HUES6 (cell line): ENCODE measurements at regions not wholly inside any gene's neighbourhood (a gene's known extent, or its start where the extent isn't known, plus 50 kb on each side); places are given as distances from the start of the nearest gene placed in this dataset.

Source experiments
- H3K27ac ChIP-seq: 2 replicates; pipeline ENCODE4 v1.7.0; 2013; ENCODE audit warnings: low read depth, mild to moderate bottlenecking, low read length, inconsistent platforms
- H3K27me3 ChIP-seq: 2 replicates; pipeline ENCODE4 v1.6.1; 2013; ENCODE audit warnings: low read length; ENCODE audit not compliant: control insufficient read depth, insufficient read depth
- H3K36me3 ChIP-seq: 2 replicates; pipeline ENCODE4 v1.6.1; 2013; ENCODE audit warnings: low read length; ENCODE audit not compliant: control insufficient read depth, insufficient read depth
- H3K4me1 ChIP-seq: 2 replicates; pipeline ENCODE4 v1.6.1; 2013; ENCODE audit warnings: low read length; ENCODE audit not compliant: control insufficient read depth, insufficient read depth
- H3K4me3 ChIP-seq: 2 replicates; pipeline ENCODE4 v1.5.1; 2013; ENCODE audit warnings: low read depth, low read length
- H3K9ac ChIP-seq: one replicate; pipeline ENCODE4 v1.6.1; 2013; ENCODE audit warnings: mild to moderate bottlenecking, low read length
- H3K9me3 ChIP-seq: 2 replicates; pipeline ENCODE4 v1.6.1; 2013; ENCODE audit warnings: low read depth, low read length; ENCODE audit not compliant: control insufficient read depth, insufficient read depth

DNA sequence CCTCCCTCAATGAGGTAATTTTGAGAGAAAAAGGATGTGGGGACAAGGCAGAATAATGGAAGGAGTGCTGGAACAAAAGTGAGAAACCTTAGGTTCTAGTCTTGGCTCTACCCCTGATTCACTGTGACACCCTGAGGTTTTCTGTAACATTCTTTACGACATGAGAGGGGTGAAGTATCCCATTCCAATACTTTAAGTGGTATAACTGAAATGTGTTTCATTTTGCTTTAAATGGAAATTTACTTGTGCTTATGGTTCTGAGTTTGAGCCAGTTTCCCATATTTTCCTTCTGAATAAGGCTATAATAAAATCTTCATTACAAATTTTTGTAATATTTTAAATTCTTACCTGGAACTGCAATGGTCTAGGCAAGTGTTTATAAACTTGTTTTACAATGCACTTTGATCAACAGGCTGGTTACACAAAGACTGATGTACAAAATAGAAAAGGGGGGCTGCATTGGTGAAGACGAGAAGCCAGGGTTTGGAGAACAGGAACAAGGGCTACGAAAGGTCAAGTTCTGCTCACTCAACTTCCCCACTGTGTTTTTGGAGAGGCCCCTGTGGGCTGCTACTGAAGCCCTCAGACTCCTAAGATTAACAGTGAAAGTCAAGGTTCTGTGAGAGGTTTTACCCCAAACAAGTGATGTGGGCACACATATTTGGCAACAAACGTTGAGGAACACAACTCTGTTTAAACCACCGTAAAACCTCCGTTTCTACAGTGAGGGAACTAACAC is 171.9 kb upstream of the ELL2 start:
- Histone ChIP-seq H3K4me1 (no peaks in the 10 kb centered on the region), H3K36me3 (no peaks in the 10 kb centered on the region), H3K27me3 (no peaks in the 10 kb centered on the region), H3K4me3 (no peak overlapping the region), H3K9ac (no peak overlapping the region), H3K9me3 (no peaks in the 10 kb centered on the region), H3K27ac (no peak overlapping the region)

DNA sequence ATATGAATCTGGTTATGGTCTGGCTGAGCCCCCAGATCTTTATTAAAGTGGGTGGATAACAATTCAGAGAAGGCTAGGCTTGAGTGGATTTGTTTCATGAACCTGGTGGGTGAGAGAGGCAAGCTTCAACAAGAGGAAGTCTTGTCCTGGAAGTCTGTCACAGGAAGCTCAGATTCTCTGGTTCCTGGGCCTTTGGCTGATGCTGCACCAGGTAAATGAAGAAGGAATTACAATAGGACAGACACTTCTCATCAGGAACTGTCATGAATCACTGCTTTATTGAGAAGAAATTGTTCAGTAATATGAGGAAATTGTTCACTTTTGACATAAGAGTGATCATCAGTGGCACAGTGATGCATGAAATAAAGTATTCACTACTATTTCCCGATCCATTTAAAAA is 167.6 kb upstream of the ELL2 start:
- no peak overlapping the region for H3K9ac ChIP-seq
- H3K36me3 ChIP-seq, result no peaks in the 10 kb centered on the region
- H3K4me1 ChIP-seq, result peaks cover 4% of the 10 kb centered on the region
- no peak overlapping the region for H3K4me3 ChIP-seq
- no peak overlapping the region for H3K27ac ChIP-seq
- no peaks in the 10 kb centered on the region for H3K27me3 ChIP-seq
- no peaks in the 10 kb centered on the region for H3K9me3 ChIP-seq

DNA sequence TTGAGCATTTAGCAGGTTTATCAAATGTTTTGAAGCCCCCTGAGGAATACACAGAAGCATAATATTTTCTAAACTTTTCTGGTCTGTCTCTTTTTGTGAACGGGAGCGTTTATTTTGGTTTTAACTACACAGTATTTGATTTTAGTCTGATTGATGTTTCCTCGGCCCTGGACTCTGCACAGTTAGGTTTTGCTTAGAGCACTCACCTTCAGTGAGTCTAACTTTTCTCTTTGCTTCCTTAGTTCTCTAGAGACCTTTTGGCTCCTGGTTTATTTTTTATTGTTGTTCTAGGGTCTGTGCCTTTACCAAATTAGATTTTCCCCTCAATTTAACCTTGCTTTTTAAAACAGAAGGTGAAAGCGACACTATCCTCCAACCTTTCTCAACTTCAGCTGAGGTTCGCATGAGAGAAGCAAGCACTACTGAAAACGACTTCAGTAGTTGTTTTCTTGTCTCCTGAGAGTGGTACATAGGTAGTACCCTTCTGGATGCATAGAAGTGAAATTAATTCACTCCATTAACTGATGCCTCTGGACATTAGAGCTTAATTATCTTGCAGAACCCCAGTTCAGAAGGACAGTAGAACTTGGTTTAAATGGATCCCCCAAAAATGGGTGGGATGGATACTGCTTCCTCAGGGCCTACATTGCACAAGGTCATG is 166.7 kb upstream of the ELL2 start:
- peaks cover 4% of the 10 kb centered on the region for H3K4me1 ChIP-seq
- H3K36me3 ChIP-seq, result no peaks in the 10 kb centered on the region
- no peak overlapping the region for H3K4me3 ChIP-seq
- H3K27me3 ChIP-seq, result no peaks in the 10 kb centered on the region
- H3K27ac ChIP-seq, result no peak overlapping the region
- H3K9me3 ChIP-seq, result no peaks in the 10 kb centered on the region
- no peak overlapping the region for H3K9ac ChIP-seq

DNA sequence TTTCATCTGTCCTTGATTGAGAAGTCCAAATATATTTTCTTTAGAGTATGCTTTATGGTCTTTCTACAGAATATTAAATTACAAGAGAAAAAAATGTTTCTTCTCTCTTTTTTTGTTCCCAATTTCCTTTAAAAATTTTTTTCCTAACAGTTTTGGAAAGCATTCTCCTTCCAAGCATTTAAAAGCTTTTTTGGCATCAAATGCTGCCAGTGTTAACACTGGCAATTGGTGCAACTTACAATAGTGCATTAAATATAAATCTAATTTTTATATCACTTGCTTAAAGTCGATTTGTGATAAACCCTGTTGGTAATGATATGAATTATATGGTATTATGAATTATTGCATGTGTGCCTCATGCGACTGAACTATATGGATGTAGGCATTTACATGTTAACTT is 165.9 kb upstream of the ELL2 start:
- Histone ChIP-seq H3K27me3 (no peaks in the 10 kb centered on the region), H3K9me3 (no peaks in the 10 kb centered on the region), H3K27ac (no peak overlapping the region), H3K9ac (no peak overlapping the region), H3K36me3 (no peaks in the 10 kb centered on the region), H3K4me1 (peaks cover 4% of the 10 kb centered on the region), H3K4me3 (no peak overlapping the region)

DNA sequence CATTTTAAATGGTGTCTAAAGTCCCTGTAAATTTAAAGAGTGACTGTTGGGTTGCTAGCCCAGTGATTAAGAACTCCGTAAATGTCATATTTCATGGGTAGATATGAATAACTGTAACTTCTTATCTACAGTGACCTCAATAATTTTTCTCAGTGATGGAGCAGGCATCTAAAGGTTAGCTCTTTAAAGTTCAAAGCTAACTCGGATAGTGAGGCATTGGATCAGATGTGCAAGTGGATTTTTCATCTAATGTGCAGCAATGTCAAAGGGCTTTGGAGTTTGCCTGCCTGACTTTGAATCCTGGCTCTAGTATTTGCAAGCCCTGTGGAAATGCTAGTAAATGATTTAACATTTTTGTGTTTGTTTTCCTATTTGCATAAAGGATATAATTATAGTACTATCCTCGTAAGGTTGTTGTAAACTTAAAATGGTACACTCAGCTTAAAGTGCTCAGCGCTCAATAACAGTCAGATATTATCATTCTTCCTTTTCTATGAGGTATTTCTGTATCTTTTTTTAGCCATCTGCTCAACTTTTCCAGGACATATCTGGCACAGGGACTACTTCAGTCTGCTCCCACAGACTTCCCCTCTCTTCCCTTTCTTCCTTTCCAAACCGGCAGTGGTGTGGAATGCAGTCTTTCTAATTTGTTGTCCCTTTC is 163.7 kb upstream of the ELL2 start:
- no peaks in the 10 kb centered on the region for H3K27me3 ChIP-seq
- no peak overlapping the region for H3K27ac ChIP-seq
- H3K4me3 ChIP-seq, result no peak overlapping the region
- H3K9ac ChIP-seq, result no peak overlapping the region
- peaks cover 4% of the 10 kb centered on the region for H3K4me1 ChIP-seq
- no peaks in the 10 kb centered on the region for H3K36me3 ChIP-seq
- no peaks in the 10 kb centered on the region for H3K9me3 ChIP-seq

DNA sequence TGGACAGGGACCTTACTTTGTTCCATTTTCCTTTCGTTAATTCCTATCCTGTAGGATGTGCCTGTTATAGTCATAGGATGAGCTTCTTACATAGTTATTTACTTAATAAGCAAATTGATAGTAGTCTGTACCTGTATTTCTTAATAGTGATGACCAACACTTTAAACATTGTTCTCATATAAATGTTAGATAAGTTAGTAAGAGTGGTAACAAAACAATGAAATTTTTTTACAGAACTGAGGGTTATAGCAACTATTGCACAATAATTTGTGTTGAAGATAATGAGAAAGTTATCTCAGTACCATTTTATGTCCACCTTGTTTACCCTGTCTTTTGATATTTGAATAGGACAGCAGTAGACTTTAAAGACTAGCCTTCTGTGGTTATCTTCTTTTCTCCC is 162.9 kb upstream of the ELL2 start:
- no peaks in the 10 kb centered on the region for H3K27me3 ChIP-seq
- H3K9ac ChIP-seq, result no peak overlapping the region
- H3K9me3 ChIP-seq, result no peaks in the 10 kb centered on the region
- H3K27ac ChIP-seq, result no peak overlapping the region
- no peaks in the 10 kb centered on the region for H3K36me3 ChIP-seq
- peaks cover 4% of the 10 kb centered on the region for H3K4me1 ChIP-seq
- H3K4me3 ChIP-seq, result no peak overlapping the region

DNA sequence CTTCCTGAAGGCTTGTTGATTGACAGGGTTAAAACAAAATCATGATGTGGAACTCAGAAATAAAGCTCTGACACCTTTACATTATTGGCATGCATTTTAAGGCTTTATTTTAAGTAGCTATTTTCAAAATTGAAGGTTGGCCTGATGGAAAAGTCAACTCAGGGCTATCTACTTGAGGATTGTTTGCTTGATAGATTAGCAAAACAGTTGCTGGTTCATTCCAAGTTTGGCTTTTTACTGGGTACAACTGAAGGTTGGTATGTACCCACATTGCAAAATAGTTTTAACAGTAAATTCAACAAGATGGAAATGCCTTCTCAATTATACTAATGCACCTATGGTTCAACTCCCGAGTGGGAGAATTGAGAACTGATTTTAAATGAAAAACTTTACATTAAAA is 161.8 kb upstream of the ELL2 start:
- Histone ChIP-seq H3K27me3 (no peaks in the 10 kb centered on the region), H3K4me3 (no peak overlapping the region), H3K36me3 (no peaks in the 10 kb centered on the region), H3K9me3 (no peaks in the 10 kb centered on the region), H3K27ac (no peak overlapping the region), H3K9ac (no peak overlapping the region), H3K4me1 (peaks cover 4% of the 10 kb centered on the region)

DNA sequence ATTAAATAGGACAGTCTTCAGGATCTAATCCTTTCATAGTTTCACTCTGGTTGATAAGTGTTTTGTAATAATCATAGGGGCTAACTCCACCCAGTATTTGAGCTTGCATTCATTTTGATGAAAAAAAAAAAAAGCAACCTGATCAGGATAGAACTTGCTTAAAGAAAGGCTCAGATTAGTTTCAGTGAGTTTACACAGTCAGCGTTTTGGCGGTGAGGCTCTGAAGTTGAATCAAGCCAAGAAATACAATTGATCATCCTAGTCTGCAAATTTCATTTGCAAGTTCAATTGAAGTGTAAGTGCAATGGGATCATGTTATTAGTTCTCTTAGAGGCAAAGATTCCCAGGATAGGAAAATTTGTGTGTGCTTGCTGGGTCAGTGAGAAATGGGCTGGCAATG is 159.7 kb upstream of the ELL2 start:
- Histone ChIP-seq H3K4me3 (no peak overlapping the region), H3K4me1 (peaks cover 9% of the 10 kb centered on the region), H3K36me3 (no peaks in the 10 kb centered on the region), H3K27ac (no peak overlapping the region), H3K9me3 (no peaks in the 10 kb centered on the region), H3K27me3 (no peaks in the 10 kb centered on the region), H3K9ac (no peak overlapping the region)

DNA sequence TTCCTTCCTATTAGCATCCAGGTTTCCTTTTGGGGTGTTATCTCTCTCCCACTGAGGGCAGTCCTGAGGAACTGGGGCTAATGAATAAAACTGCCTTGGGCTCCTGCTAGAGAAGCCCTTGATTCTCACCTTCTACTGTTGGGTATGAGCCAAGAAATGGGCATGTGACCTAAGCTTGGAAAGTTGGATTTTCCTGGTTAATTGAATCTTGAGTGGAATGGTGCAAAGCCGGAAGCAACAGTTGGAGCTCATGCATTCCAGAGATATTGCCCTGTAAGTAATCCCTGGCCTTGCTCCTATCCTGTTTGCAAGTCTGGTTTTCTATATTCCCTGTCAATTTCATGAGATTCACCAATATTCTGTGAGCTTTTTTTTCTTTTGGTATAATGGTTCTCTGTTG is 158.5 kb upstream of the ELL2 start:
- H3K4me3 ChIP-seq, result no peak overlapping the region
- no peaks in the 10 kb centered on the region for H3K9me3 ChIP-seq
- H3K27ac ChIP-seq, result no peak overlapping the region
- H3K36me3 ChIP-seq, result no peaks in the 10 kb centered on the region
- H3K27me3 ChIP-seq, result no peaks in the 10 kb centered on the region
- peaks cover 6% of the 10 kb centered on the region; the same call in 1 of the 2 replicates for H3K4me1 ChIP-seq
- H3K9ac ChIP-seq, result no peak overlapping the region

DNA sequence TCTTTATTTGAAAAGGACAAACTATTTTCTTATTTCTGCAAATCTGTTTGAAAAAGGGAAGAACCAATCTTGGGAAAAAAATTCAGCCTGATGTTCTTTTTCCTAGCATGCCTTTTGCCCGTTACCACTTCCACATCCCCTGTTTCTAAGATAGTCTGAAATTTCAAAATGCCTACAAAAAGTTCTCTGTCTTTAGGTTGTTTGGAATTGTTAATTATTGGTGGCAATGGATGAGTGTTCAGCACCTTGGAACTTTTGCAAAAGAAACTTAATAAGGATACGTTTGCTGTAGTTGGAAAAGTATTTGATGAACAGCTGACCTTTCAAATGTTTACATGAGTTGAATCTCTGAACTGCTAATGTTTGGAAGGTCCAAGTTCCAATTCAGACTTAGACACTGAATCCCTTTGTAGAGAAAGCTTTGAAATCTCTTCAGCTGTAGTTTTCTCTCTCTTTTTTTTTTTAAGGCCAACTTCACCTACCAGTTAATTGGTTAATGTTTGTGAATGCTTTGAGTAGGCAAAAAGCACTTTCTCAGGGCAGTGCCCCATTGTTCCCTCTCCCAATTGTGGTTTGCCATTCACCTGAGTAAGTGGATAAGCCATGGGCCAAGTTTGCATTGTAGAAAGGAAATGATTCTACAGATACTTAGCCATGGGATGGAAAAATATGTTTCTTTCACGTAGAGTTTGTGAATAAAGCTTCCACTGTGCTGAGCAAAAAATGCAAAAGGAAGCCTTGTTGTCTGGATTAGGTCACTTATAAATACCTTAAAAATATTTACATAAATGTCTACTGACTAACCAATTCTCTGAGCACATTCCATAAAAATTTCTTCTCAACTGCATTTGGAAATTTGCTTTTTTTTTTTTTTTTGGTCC is 156.4 kb upstream of the ELL2 start:
- Histone ChIP-seq H3K4me3 (no peak overlapping the region), H3K27me3 (no peaks in the 10 kb centered on the region), H3K4me1 (peaks cover 6% of the 10 kb centered on the region; the same call in 1 of the 2 replicates), H3K36me3 (no peaks in the 10 kb centered on the region), H3K27ac (no peak overlapping the region), H3K9ac (no peak overlapping the region), H3K9me3 (no peaks in the 10 kb centered on the region)
